H1 (cell line): ENCODE measurements at regions not wholly inside any gene's neighbourhood (a gene's known extent, or its start where the extent isn't known, plus 50 kb on each side); places are given as distances from the start of the nearest gene placed in this dataset.

Source experiments
- CTCF ChIA-PET: fragments of 300-600 bp; sonication (Branson Sonifier 250); formaldehyde crosslinking; loops from one replicate; lab custom pipeline; 2021; ENCODE audit not compliant: partially characterized antibody; lab: Charles Lee
- POLR2A ChIA-PET: fragments of 300-600 bp; sonication (Branson Sonifier 250); formaldehyde crosslinking; loops from one replicate; lab custom pipeline; 2021; ENCODE audit warnings: inconsistent platforms; ENCODE audit not compliant: partially characterized antibody; lab: Charles Lee
- DNase-seq, 2 experiments: peaks; one replicate each; pipeline versions ENCODE4 v3.0.0 to v3.0.0-alpha.2; 2010 to 2022; ENCODE audit warnings: low spot score in 2 of 2, low read depth in 1 of 2, mixed read lengths in 1 of 2
- FAIRE-seq: peaks from 2 replicates; lab custom pipeline; 2011; peaks lifted over from hg19 to GRCh38; lab: Jason Lieb, UNC
- H2AFZ ChIP-seq: 2 replicates; pipeline ENCODE4 v1.8.1; 2012; ENCODE audit warnings: low read length, inconsistent platforms
- H2AK5ac ChIP-seq: 2 replicates; pipeline ENCODE4 v1.6.1; 2013; ENCODE audit warnings: low read depth, low read length
- H2BK120ac ChIP-seq: replicated peaks from 2 replicates; pipeline ENCODE3; 2013; ENCODE audit warnings: low read depth, low read length, inconsistent platforms
- H2BK12ac ChIP-seq: 2 replicates; pipeline ENCODE4 v1.6.1; 2013; ENCODE audit warnings: low read depth, low read length
- H2BK15ac ChIP-seq: 2 replicates; pipeline ENCODE4 v1.6.1; 2013; ENCODE audit warnings: low read length
- H2BK20ac ChIP-seq: 2 replicates; pipeline ENCODE4 v1.6.1; 2013; ENCODE audit warnings: low read length
- H2BK5ac ChIP-seq: 2 replicates; pipeline ENCODE4 v1.6.1; 2013; ENCODE audit warnings: low read depth, low read length
- H3K14ac ChIP-seq: 2 replicates; pipeline ENCODE4 v1.6.1; 2013; ENCODE audit warnings: inconsistent platforms; ENCODE audit not compliant: insufficient read length
- H3K18ac ChIP-seq: 2 replicates; pipeline ENCODE4 v1.6.1; 2013; ENCODE audit warnings: low read length; ENCODE audit errors: extremely low read depth
- H3K23ac ChIP-seq: 2 replicates; pipeline ENCODE4 v1.6.1; 2013; ENCODE audit warnings: inconsistent platforms; ENCODE audit not compliant: insufficient read length
- H3K23me2 ChIP-seq: 2 replicates; pipeline ENCODE4 v1.6.1; 2013; ENCODE audit warnings: low read depth, low read length
- H3K27ac ChIP-seq: 2 replicates; pipeline ENCODE4 v1.6.1; 2011; ENCODE audit warnings: low read depth, low read length, inconsistent platforms
- H3K27me3 ChIP-seq, 4 experiments: replicated peaks in 1 of 4; 1 replicate in 1 of 4; 2 replicates in 3 of 4; pipeline versions ENCODE4 v1.6.1 to v1.8.1; 2011 to 2013; ENCODE audit warnings: low read length in 3 of 4, mild to moderate bottlenecking in 3 of 4, inconsistent platforms in 2 of 4, mixed read lengths in 2 of 4, moderate library complexity in 1 of 4; ENCODE audit not compliant: control insufficient read depth in 3 of 4, insufficient read depth in 3 of 4; ENCODE audit errors: extremely low read depth in 1 of 4
- H3K36me3 ChIP-seq, 4 experiments: 2 replicates each; pipeline versions ENCODE4 v1.6.1 to v1.8.1; 2011 to 2013; ENCODE audit warnings: mild to moderate bottlenecking in 4 of 4, low read length in 3 of 4, moderate library complexity in 2 of 4, control low read depth in 1 of 4, inconsistent platforms in 1 of 4; ENCODE audit not compliant: insufficient read depth in 4 of 4, control insufficient read depth in 2 of 4
- H3K4ac ChIP-seq: replicated peaks from 2 replicates; pipeline ENCODE3; 2013; ENCODE audit warnings: low read length, low read depth, mixed read lengths, inconsistent platforms; ENCODE audit not compliant: insufficient read length
- H3K4me1 ChIP-seq, 4 experiments: replicated peaks in 1 of 4; 1 replicate in 1 of 4; 2 replicates in 3 of 4; pipeline versions ENCODE4 v1.6.1 to v1.8.1; 2011 to 2013; ENCODE audit warnings: low read length in 3 of 4, inconsistent platforms in 2 of 4, mixed read lengths in 1 of 4; ENCODE audit not compliant: insufficient read depth in 4 of 4, control insufficient read depth in 3 of 4
- H3K4me2 ChIP-seq, 2 experiments: 2 replicates each; pipeline versions ENCODE4 v1.6.1 to v1.8.1; 2011 to 2013; ENCODE audit warnings: low read depth in 2 of 2, low read length in 2 of 2, control low read depth in 1 of 2, inconsistent platforms in 1 of 2, mild to moderate bottlenecking in 1 of 2; ENCODE audit not compliant: insufficient read depth in 1 of 2
- H3K4me3 ChIP-seq, 4 experiments: fragments of 200-600, 300-600 bp in 1 of 4; sonication (generic), shearing (Covaris generic), sonication (Bioruptor Twin) in 1 of 4; 2 replicates each; pipeline versions ENCODE4 v1.5.1 to v1.8.1; 2011 to 2016; ENCODE audit warnings: low read length in 4 of 4, low read depth in 3 of 4, control low read depth in 2 of 4, inconsistent platforms in 2 of 4, mild to moderate bottlenecking in 2 of 4, mixed read lengths in 1 of 4, moderate library complexity in 1 of 4; ENCODE audit not compliant: insufficient read depth in 2 of 4; ENCODE audit errors: extremely low read depth in 1 of 4
- H3K56ac ChIP-seq: replicated peaks from 2 replicates; pipeline ENCODE3; 2013; ENCODE audit warnings: low read depth, mild to moderate bottlenecking, mixed read lengths, low read length, inconsistent platforms; ENCODE audit not compliant: insufficient read length
- H3K79me1 ChIP-seq: 2 replicates; pipeline ENCODE4 v1.6.1; 2013; ENCODE audit warnings: low read depth, low read length, control low read depth
- H3K79me2 ChIP-seq, 2 experiments: 2 replicates each; pipeline versions ENCODE4 v1.6.1 to v1.8.1; 2012 to 2013; ENCODE audit warnings: low read length in 2 of 2, mild to moderate bottlenecking in 2 of 2, inconsistent platforms in 1 of 2; ENCODE audit not compliant: insufficient read depth in 2 of 2, control insufficient read depth in 1 of 2
- H3K9ac ChIP-seq, 4 experiments: replicated peaks in 1 of 4; 1 replicate in 1 of 4; 2 replicates in 3 of 4; pipeline versions ENCODE4 v1.6.1 to v1.8.1; 2011 to 2013; ENCODE audit warnings: low read depth in 3 of 4, low read length in 3 of 4, control low read depth in 2 of 4, mild to moderate bottlenecking in 2 of 4, moderate library complexity in 2 of 4, inconsistent platforms in 1 of 4; ENCODE audit errors: extremely low read depth in 1 of 4
- H3K9me3 ChIP-seq, 2 experiments: 2 replicates each; pipeline versions ENCODE4 v1.6.1 to v1.8.1; 2012 to 2013; ENCODE audit warnings: mild to moderate bottlenecking in 2 of 2, moderate library complexity in 2 of 2, control low read depth in 1 of 2, inconsistent platforms in 1 of 2, low read depth in 1 of 2, low read length in 1 of 2, mixed read lengths in 1 of 2; ENCODE audit not compliant: insufficient read depth in 2 of 2
- H4K20me1 ChIP-seq, 2 experiments: replicated peaks in 1 of 2; 2 replicates each; pipeline versions ENCODE3 to v1.8.1; 2011 to 2013; ENCODE audit warnings: inconsistent platforms in 2 of 2, low read length in 2 of 2, mild to moderate bottlenecking in 1 of 2; ENCODE audit not compliant: insufficient read depth in 2 of 2, control insufficient read depth in 1 of 2
- H4K5ac ChIP-seq: 2 replicates; pipeline ENCODE4 v1.6.1; 2013; ENCODE audit warnings: low read length, low read depth, mixed read lengths, inconsistent platforms; ENCODE audit not compliant: insufficient read length
- H4K8ac ChIP-seq: 2 replicates; pipeline ENCODE4 v1.8.0; 2013; ENCODE audit warnings: mild to moderate bottlenecking, moderate library complexity, low read length, inconsistent platforms; ENCODE audit not compliant: insufficient read depth; ENCODE audit errors: extremely low read depth
- H4K91ac ChIP-seq: replicated peaks from 2 replicates; pipeline ENCODE3; 2013; ENCODE audit warnings: low read length, mixed read lengths, inconsistent platforms; ENCODE audit not compliant: insufficient read length
- CBX8 ChIP-seq: fragments of 300-800, 300-1000 bp; sonication (generic); IDR thresholded peaks from 2 replicates; pipeline ENCODE4 v1.7.1; 2016; ENCODE audit warnings: low read depth, low read length, borderline replicate concordance
- WGBS, 2 experiments: shearing (Covaris generic) in 1 of 2; methylation state at CpG; one replicate each; pipeline versions ENCODE4 v1.1.6 to v1.1.7; 2013 to 2015; ENCODE audit warnings: low lambda C conversion rate in 2 of 2, mixed read lengths in 2 of 2, inconsistent platforms in 1 of 2, low coverage in 1 of 2, missing lambda C conversion rate in 1 of 2; ENCODE audit not compliant: insufficient replicate concordance in 2 of 2, insufficient coverage in 1 of 2, insufficient read length in 1 of 2; ENCODE audit errors: extremely low coverage in 1 of 2, missing lambda C conversion rate in 1 of 2; 5-methylcytosine and 5-hydroxymethylcytosine counted together

GRCh38 chr2:145649061-145649460 lies 1129.1 kb upstream of the ZEB2 start:
- Histone ChIP-seq H3K23me2 (no peaks in the 10 kb centered on the region), H3K27me3 (no peaks in the 10 kb centered on the region), H2AFZ (no peak overlapping the region), H3K56ac (no peak overlapping the region), H2AK5ac (no peak overlapping the region), H3K4me2 (no peak overlapping the region), H3K4me3 (no peak overlapping the region), H3K27ac (no peak overlapping the region), H2BK5ac (no peak overlapping the region), H3K4me1 (peaks cover 0 to 3% (median 0%) of the 10 kb centered on the region in 4 experiments; a peak in 1 of 7 replicates), H2BK12ac (no peak overlapping the region), H3K9me3 (no peaks in the 10 kb centered on the region), H4K20me1 (no peaks in the 10 kb centered on the region), H3K18ac (no peak overlapping the region), H3K23ac (no peak overlapping the region), H3K4ac (no peak overlapping the region), H4K8ac (no peak overlapping the region), H2BK120ac (no peak overlapping the region), H3K79me1 (no peaks in the 10 kb centered on the region), H3K79me2 (no peaks in the 10 kb centered on the region), H3K14ac (no peak overlapping the region), H3K9ac (no peak overlapping the region), H3K36me3 (no peaks in the 10 kb centered on the region), H2BK15ac (no peak overlapping the region), H4K91ac (no peak overlapping the region), H4K5ac (no peak overlapping the region), H2BK20ac (no peak overlapping the region)
- ChIA-PET CTCF (no interaction called here), POLR2A (no interaction called here)
- FAIRE-seq: no peak
- DNase-seq: no peak
- 91% methylated on average over 4 of the region's 4 CpGs; no CpG with 5 or more reads in 1 of the 2 experiments for WGBS, 2 experiments
- no peak for TF ChIP-seq CBX8
